Hepatocyte (in vitro differentiated cells): ENCODE measurements at regions not wholly inside any gene's neighbourhood (a gene's known extent, or its start where the extent isn't known, plus 50 kb on each side); places are given as distances from the start of the nearest gene placed in this dataset.

Experiments used
- DNase-seq: peaks from one replicate; pipeline ENCODE4 v3.0.0-alpha.2; 2016; ENCODE audit warnings: low spot score
- H2AFZ ChIP-seq: fragments of 200-600 bp; sonication (generic); 2 replicates; pipeline ENCODE4 v1.6.0; 2016; ENCODE audit warnings: antibody characterized with exemption, mild to moderate bottlenecking
- H3K27ac ChIP-seq: fragments of 200-600 bp; sonication (generic); 2 replicates; pipeline ENCODE4 v1.5.1; 2016; ENCODE audit warnings: mild to moderate bottlenecking
- H3K27me3 ChIP-seq: fragments of 200-600 bp; sonication (generic); 2 replicates; pipeline ENCODE4 v1.6.1; 2016
- H3K36me3 ChIP-seq: fragments of 200-600 bp; sonication (generic); replicated peaks from 2 replicates; pipeline ENCODE4 v1.5.1; 2016; ENCODE audit warnings: low read depth; ENCODE audit not compliant: insufficient read depth
- H3K4me1 ChIP-seq: fragments of 200-600 bp; sonication (generic); 2 replicates; pipeline ENCODE4 v1.5.1; 2016; ENCODE audit warnings: mild to moderate bottlenecking, moderate library complexity; ENCODE audit not compliant: insufficient read depth
- H3K4me2 ChIP-seq: fragments of 200-600 bp; sonication (generic); 2 replicates; pipeline ENCODE4 v1.6.0; 2016
- H3K4me3 ChIP-seq: fragments of 200-600 bp; sonication (generic); 2 replicates; pipeline ENCODE4 v1.5.1; 2016; ENCODE audit warnings: mild to moderate bottlenecking
- H3K79me2 ChIP-seq: fragments of 200-600 bp; sonication (generic); 2 replicates; pipeline ENCODE4 v1.6.0; 2017; ENCODE audit warnings: mild to moderate bottlenecking
- H3K9me2 ChIP-seq: fragments of 200-600 bp; sonication (generic); replicated peaks from 2 replicates; pipeline ENCODE4 v1.6.0; 2017; ENCODE audit warnings: mild to moderate bottlenecking; ENCODE audit not compliant: insufficient read depth
- H3K9me3 ChIP-seq: fragments of 200-600 bp; sonication (generic); 2 replicates; pipeline ENCODE4 v1.5.1; 2016; ENCODE audit warnings: low read depth, mild to moderate bottlenecking
- H4K20me1 ChIP-seq: fragments of 200-600 bp; sonication (generic); 2 replicates; pipeline ENCODE4 v1.6.0; 2016; ENCODE audit warnings: mild to moderate bottlenecking; ENCODE audit not compliant: insufficient read depth, poor library complexity, severe bottlenecking
- EZH2 ChIP-seq: fragments of 200-600 bp; sonication (generic); IDR thresholded peaks from 2 replicates; pipeline ENCODE4 v1.6.1; 2016; ENCODE audit warnings: antibody characterized with exemption, mild to moderate bottlenecking, borderline replicate concordance
- EZH2phosphoT487 ChIP-seq: fragments of 200-600 bp; sonication (generic); IDR thresholded peaks from one replicate; pipeline ENCODE4 v1.6.1; 2018; ENCODE audit warnings: antibody characterized with exemption, mild to moderate bottlenecking, low read depth, moderate library complexity; ENCODE audit not compliant: unreplicated experiment, severe bottlenecking
- WGBS: methylation state at CpG from one replicate; pipeline ENCODE4 v1.1.6; 2016; ENCODE audit warnings: low lambda C conversion rate; ENCODE audit errors: missing lambda C conversion rate; 5-methylcytosine and 5-hydroxymethylcytosine counted together
- TF ChIP-seq, protein P1 (sequence below): fragments of 200-600 bp; sonication (generic); IDR thresholded peaks from 2 replicates; pipeline ENCODE4 v1.5.1; 2016; ENCODE audit warnings: antibody characterized with exemption, mild to moderate bottlenecking; ENCODE audit not compliant: poor library complexity

DNA sequence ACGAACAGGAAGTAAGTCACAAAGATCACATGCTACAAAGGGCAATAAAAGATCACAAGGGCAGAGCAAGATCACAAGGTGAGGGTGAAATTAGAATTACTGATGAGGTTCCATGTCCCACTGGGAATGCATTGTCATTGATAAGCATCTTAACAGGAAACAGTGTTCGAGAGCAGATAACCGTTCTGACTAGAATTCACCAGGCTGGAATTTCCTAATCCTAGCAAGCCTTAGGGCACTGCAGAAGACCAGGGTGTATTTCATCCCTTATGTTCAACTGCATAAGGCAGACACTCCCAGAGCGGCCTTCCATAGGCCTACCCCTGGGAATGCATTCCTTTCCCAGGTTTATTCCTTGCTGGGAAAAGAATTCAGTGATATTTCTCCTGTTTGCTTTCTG, 980.6 kb upstream of the LCORL start:
- H3K4me3 ChIP-seq, result no peak overlapping the region
- no peak overlapping the region for H3K4me2 ChIP-seq
- H3K9me2 ChIP-seq, result no peaks in the 10 kb centered on the region
- no peaks in the 10 kb centered on the region for H3K79me2 ChIP-seq
- 81% methylated on average over 4 of the region's 4 CpGs for WGBS
- DNase-seq, result no peak
- no peaks in the 10 kb centered on the region for H3K4me1 ChIP-seq
- H3K36me3 ChIP-seq, result no peaks in the 10 kb centered on the region
- no peak overlapping the region for H3K27ac ChIP-seq
- TF ChIP-seq, protein P1, sequence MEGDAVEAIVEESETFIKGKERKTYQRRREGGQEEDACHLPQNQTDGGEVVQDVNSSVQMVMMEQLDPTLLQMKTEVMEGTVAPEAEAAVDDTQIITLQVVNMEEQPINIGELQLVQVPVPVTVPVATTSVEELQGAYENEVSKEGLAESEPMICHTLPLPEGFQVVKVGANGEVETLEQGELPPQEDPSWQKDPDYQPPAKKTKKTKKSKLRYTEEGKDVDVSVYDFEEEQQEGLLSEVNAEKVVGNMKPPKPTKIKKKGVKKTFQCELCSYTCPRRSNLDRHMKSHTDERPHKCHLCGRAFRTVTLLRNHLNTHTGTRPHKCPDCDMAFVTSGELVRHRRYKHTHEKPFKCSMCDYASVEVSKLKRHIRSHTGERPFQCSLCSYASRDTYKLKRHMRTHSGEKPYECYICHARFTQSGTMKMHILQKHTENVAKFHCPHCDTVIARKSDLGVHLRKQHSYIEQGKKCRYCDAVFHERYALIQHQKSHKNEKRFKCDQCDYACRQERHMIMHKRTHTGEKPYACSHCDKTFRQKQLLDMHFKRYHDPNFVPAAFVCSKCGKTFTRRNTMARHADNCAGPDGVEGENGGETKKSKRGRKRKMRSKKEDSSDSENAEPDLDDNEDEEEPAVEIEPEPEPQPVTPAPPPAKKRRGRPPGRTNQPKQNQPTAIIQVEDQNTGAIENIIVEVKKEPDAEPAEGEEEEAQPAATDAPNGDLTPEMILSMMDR, result no peak
- no peak for TF ChIP-seq EZH2phosphoT487
- no peak for TF ChIP-seq EZH2
- no peaks in the 10 kb centered on the region for H3K27me3 ChIP-seq
- H2AFZ ChIP-seq, result no peak overlapping the region
- H4K20me1 ChIP-seq, result no peaks in the 10 kb centered on the region
- no peaks in the 10 kb centered on the region for H3K9me3 ChIP-seq

DNA sequence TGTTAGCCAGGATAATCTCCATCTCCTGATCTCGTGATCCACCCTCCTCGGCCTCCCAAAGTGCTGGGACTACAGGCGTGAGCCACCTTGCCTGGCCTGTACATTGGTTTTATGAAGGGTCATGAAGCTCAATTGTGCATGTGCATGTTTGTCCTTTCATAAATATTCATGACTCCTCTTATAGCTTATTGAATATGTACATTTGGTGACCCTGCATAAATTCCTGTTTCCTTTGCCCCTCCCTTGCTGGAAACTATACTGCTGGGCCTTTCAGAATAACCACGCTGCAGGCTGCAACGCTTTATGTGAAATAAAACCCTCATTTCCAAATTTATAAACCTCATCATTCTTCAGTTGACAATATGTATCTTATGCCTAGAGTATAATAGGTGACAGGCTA, 978.0 kb upstream of the LCORL start:
- no peaks in the 10 kb centered on the region for H3K9me2 ChIP-seq
- 96% methylated on average over 5 of the region's 5 CpGs for WGBS

DNA sequence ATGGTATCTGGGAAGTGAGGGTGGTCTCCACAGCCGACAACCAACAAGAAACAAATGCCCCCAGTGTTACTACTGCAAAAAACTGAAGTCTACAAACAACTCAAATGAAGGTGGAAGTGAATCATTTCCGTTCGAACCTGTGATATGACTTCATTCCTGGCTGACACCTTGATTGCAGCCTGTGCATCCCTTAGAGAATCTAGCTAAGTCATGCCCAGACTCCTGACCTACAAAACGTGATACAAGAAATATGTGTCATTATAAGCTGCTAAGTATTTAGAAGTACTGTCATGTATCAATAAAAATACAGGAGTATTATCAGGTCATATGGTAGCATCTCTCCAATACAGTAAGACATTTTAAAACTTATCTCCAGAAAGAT, 959.7 kb upstream of the LCORL start:
- no peak overlapping the region for H3K4me2 ChIP-seq
- no peaks in the 10 kb centered on the region for H4K20me1 ChIP-seq
- H3K9me2 ChIP-seq, result no peaks in the 10 kb centered on the region
- H3K36me3 ChIP-seq, result no peaks in the 10 kb centered on the region
- no peaks in the 10 kb centered on the region for H3K79me2 ChIP-seq
- no peak overlapping the region for H3K4me3 ChIP-seq
- H3K27me3 ChIP-seq, result no peaks in the 10 kb centered on the region
- WGBS, result 88% methylated on average over 4 of the region's 4 CpGs
- no peaks in the 10 kb centered on the region for H3K9me3 ChIP-seq
- TF ChIP-seq, protein P1, result no peak
- no peak overlapping the region for H3K27ac ChIP-seq
- no peak overlapping the region for H2AFZ ChIP-seq
- DNase-seq, result no peak
- no peaks in the 10 kb centered on the region for H3K4me1 ChIP-seq

More for the DNA sequence above, 978.0 kb upstream of the LCORL start:
- H2AFZ ChIP-seq, result no peak overlapping the region
- no peaks in the 10 kb centered on the region for H3K79me2 ChIP-seq
- no peaks in the 10 kb centered on the region for H3K27me3 ChIP-seq
- no peak overlapping the region for H3K27ac ChIP-seq
- no peak for TF ChIP-seq EZH2phosphoT487
- TF ChIP-seq EZH2, result no peak
- TF ChIP-seq, protein P1, result no peak
- H4K20me1 ChIP-seq, result no peaks in the 10 kb centered on the region
- DNase-seq, result no peak
- H3K4me1 ChIP-seq, result no peaks in the 10 kb centered on the region
- H3K4me3 ChIP-seq, result no peak overlapping the region
- H3K9me3 ChIP-seq, result no peaks in the 10 kb centered on the region
- H3K4me2 ChIP-seq, result no peak overlapping the region
- no peaks in the 10 kb centered on the region for H3K36me3 ChIP-seq
